Hypothalamus (tissue), 51 donors: ENCODE measurements at regions not wholly inside any gene's neighbourhood (a gene's known extent, or its start where the extent isn't known, plus 50 kb on each side); places are given as distances from the start of the nearest gene placed in this dataset.

Experiments used
- DNase-seq, 51 donors: peaks; one replicate each; lab custom pipeline; 2025; lab: John Stamatoyannopoulos, UW

DNA sequence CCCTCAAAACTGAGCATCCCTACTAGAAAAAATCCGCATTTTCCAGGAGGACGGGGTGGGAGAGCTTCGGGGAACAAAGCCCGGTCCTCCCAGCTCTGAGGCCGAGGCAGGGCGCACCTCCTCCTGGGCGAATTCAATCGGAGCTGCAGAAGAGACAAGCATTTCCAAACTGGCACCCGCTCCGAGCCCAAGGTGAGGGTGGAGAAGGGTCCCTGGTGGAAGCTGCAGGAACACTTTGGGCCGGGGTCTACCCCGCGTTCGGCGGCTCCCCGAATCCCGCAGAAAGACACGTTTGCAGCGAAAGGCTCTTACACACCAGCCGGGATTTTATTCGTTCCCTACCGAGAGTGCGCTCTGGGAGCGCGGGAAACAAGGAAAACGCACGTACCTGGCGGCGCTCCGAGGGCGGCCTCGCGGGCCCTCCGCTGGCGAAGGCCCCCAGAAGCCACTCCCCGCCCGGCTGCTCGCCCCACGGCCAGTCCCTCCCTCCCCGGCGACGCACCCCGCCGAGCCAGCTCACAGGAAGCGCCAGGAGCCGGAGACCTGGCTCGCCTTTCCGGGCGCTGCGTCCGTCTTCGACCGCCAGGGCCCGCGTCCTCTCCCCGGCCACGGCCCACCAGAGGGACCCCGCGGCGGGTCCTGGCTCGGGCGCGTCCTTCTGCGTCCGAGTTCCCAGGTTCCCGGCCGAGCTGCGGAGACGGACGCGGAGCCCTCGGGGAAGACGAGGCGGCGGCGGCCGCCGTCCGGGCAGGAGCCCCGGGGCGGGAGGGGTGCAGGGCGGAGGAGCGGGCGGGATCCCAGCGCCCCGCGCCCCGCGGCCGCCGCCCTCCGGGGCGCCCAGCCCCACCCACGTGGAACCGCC lies 49.8 kb upstream of the BAHCC1 start:
- peak in 39 of 51 donors; percentile 34 to 88 (median 65) for DNase-seq
